IMR-90 (cell line): ENCODE measurements at regions not wholly inside any gene's neighbourhood (a gene's known extent, or its start where the extent isn't known, plus 50 kb on each side); places are given as distances from the start of the nearest gene placed in this dataset.
A peak's percentile ranks its signal among the peaks of the same experiment; 100 is the strongest.

Experiments
- ATAC-seq: fragments of 200-7000 bp; cut with Tn5 transposase; 2 replicates; pipeline ENCODE4 v1.9.1; 2020; ENCODE audit warnings: low read depth, mild to moderate bottlenecking, moderate library complexity
- BruUV-seq: library from RNA; stranded (reverse); fragments of 400-500 nt; replicated peaks from 2 replicates; lab custom pipeline; 2021; lab: Mats Ljungman, UMichigan
- CTCF ChIA-PET: fragments of 300-600 bp; formaldehyde crosslinking; extraction: SDS; loops from one replicate; lab custom pipeline; 2021; ENCODE audit warnings: antibody characterized with exemption; lab: Yijun Ruan, JAX
- POLR2A ChIA-PET: fragments of 300-600 bp; sonication (Branson Sonifier 250); formaldehyde crosslinking; loops from one replicate; lab custom pipeline; 2022; ENCODE audit warnings: antibody characterized with exemption; ENCODE audit not compliant: unreplicated experiment; lab: Charles Lee
- DNase-seq: peaks from one replicate; pipeline ENCODE4 v3.0.0; 2013
- H2AFZ ChIP-seq: replicated peaks from 2 replicates; pipeline ENCODE3; 2013; ENCODE audit warnings: low read length, mild to moderate bottlenecking; ENCODE audit not compliant: poor library complexity
- H2AK5ac ChIP-seq: 2 replicates; pipeline ENCODE4 v1.6.1; 2013; ENCODE audit warnings: low read depth, low read length, inconsistent platforms
- H2AK9ac ChIP-seq: replicated peaks from 2 replicates; pipeline ENCODE3; 2013; ENCODE audit warnings: mild to moderate bottlenecking, low read depth, low read length, moderate library complexity; ENCODE audit not compliant: poor library complexity
- H2BK120ac ChIP-seq: 2 replicates; pipeline ENCODE4 v1.6.1; 2013; ENCODE audit warnings: low read depth, low read length, inconsistent platforms
- H2BK15ac ChIP-seq: 3 replicates; pipeline ENCODE4 v1.6.1; 2013; ENCODE audit warnings: low read depth, low read length, inconsistent platforms
- H2BK20ac ChIP-seq: 2 replicates; pipeline ENCODE4 v1.6.1; 2013; ENCODE audit warnings: low read depth, mild to moderate bottlenecking, inconsistent platforms, low read length, moderate library complexity
- H2BK5ac ChIP-seq: 2 replicates; pipeline ENCODE4 v1.6.1; 2013; ENCODE audit warnings: mild to moderate bottlenecking, low read depth, low read length, inconsistent platforms; ENCODE audit not compliant: poor library complexity, severe bottlenecking
- H3K14ac ChIP-seq: replicated peaks from 2 replicates; pipeline ENCODE4 v1.6.1; 2013; ENCODE audit warnings: low read depth, low read length, inconsistent platforms
- H3K18ac ChIP-seq: 2 replicates; pipeline ENCODE4 v1.6.1; 2013; ENCODE audit warnings: low read depth, low read length, control low read depth
- H3K23ac ChIP-seq: 2 replicates; pipeline ENCODE4 v1.6.1; 2013; ENCODE audit warnings: low read depth, low read length, inconsistent platforms
- H3K27ac ChIP-seq: 2 replicates; pipeline ENCODE4 v1.5.1; 2013; ENCODE audit warnings: mild to moderate bottlenecking, control low read depth, low read length; ENCODE audit not compliant: insufficient read depth
- H3K27me3 ChIP-seq: 2 replicates; pipeline ENCODE4 v1.6.1; 2013; ENCODE audit warnings: low read length; ENCODE audit not compliant: control insufficient read depth, insufficient read depth
- H3K36me3 ChIP-seq: 2 replicates; pipeline ENCODE4 v1.6.1; 2013; ENCODE audit warnings: low read length, mixed read lengths; ENCODE audit not compliant: control insufficient read depth, insufficient read depth
- H3K4ac ChIP-seq: 2 replicates; pipeline ENCODE4 v1.6.1; 2013; ENCODE audit warnings: low read depth, low read length, inconsistent platforms
- H3K4me1 ChIP-seq: 2 replicates; pipeline ENCODE4 v1.6.1; 2013; ENCODE audit warnings: low read length, mixed read lengths; ENCODE audit not compliant: control insufficient read depth, insufficient read depth
- H3K4me2 ChIP-seq: 2 replicates; pipeline ENCODE4 v1.6.1; 2013; ENCODE audit warnings: low read depth, mild to moderate bottlenecking, control low read depth, low read length, moderate library complexity
- H3K4me3 ChIP-seq: 2 replicates; pipeline ENCODE4 v1.5.1; 2013; ENCODE audit warnings: low read depth, mild to moderate bottlenecking, control low read depth, low read length, moderate library complexity; ENCODE audit not compliant: insufficient read depth
- H3K56ac ChIP-seq: 2 replicates; pipeline ENCODE4 v1.6.1; 2013; ENCODE audit warnings: low read length, inconsistent platforms; ENCODE audit not compliant: insufficient read depth; ENCODE audit errors: extremely low read depth
- H3K79me1 ChIP-seq, 2 experiments: 2 replicates each; pipeline ENCODE4 v1.6.1; 2013; ENCODE audit warnings: low read length in 2 of 2, inconsistent platforms in 1 of 2, low read depth in 1 of 2
- H3K9ac ChIP-seq: 2 replicates; pipeline ENCODE4 v1.6.1; 2013; ENCODE audit warnings: low read depth, low read length, control low read depth
- H3K9me1 ChIP-seq: 2 replicates; pipeline ENCODE4 v1.6.1; 2013; ENCODE audit warnings: low read length, inconsistent platforms; ENCODE audit not compliant: insufficient read depth
- H3K9me3 ChIP-seq: 2 replicates; pipeline ENCODE4 v1.6.1; 2013; ENCODE audit warnings: low read length; ENCODE audit not compliant: control insufficient read depth, insufficient read depth
- H4K20me1 ChIP-seq: 2 replicates; pipeline ENCODE4 v1.6.1; 2013; ENCODE audit warnings: low read length, inconsistent platforms; ENCODE audit not compliant: insufficient read depth
- H4K5ac ChIP-seq: 2 replicates; pipeline ENCODE4 v1.6.1; 2013; ENCODE audit warnings: mild to moderate bottlenecking, low read depth, low read length, control low read depth
- H4K8ac ChIP-seq, 2 experiments: 2 replicates each; pipeline ENCODE4 v1.6.1; 2013; ENCODE audit warnings: low read depth in 2 of 2, low read length in 2 of 2, control low read depth in 1 of 2, inconsistent platforms in 1 of 2
- H4K91ac ChIP-seq: 2 replicates; pipeline ENCODE4 v1.6.1; 2013; ENCODE audit warnings: low read depth, low read length, inconsistent platforms; ENCODE audit not compliant: insufficient read depth
- MAZ ChIP-seq: IDR thresholded peaks from 2 replicates; pipeline ENCODE4 v1.6.1; 2012; ENCODE audit warnings: low read depth, mild to moderate bottlenecking, low read length, improper control_type of control experiment, moderate library complexity, borderline replicate concordance
- POLR2A ChIP-seq: IDR thresholded peaks from 2 replicates; pipeline ENCODE4 v1.6.1; 2012; ENCODE audit warnings: mild to moderate bottlenecking, low read depth, low read length
- RAD21 ChIP-seq: IDR thresholded peaks from 2 replicates; pipeline ENCODE4 v1.6.1; 2012; ENCODE audit warnings: low read length, improper control_type of control experiment
- SMC3 ChIP-seq: fragments of 150-350 bp; IDR thresholded peaks from 2 replicates; pipeline ENCODE4 v1.6.1; 2016; ENCODE audit warnings: low read depth, mild to moderate bottlenecking, antibody characterized with exemption, low read length, moderate library complexity
- WGBS, 2 experiments: methylation state at CpG; one replicate each; pipeline versions ENCODE4 v1.1.5 to v1.1.7; 2013; ENCODE audit warnings: missing lambda C conversion rate in 2 of 2; ENCODE audit not compliant: insufficient read length in 1 of 2; ENCODE audit errors: extremely low coverage in 2 of 2; 5-methylcytosine and 5-hydroxymethylcytosine counted together
- dilution Hi-C: fragments of 300-500 bp; cut with HindIII; formaldehyde crosslinking; loops from one replicate; pipeline ENCODE4 v1.14.3; 2018; ENCODE audit warnings: low sequenced_read_pairs; ENCODE audit not compliant: unreplicated experiment
- in situ Hi-C: fragments of 300-500 bp; cut with MboI; formaldehyde crosslinking; loops from 3 replicates; pipeline ENCODE4 v1.14.3; 2019; ENCODE audit warnings: low sequenced_read_pairs, inconsistent platforms, mixed read lengths
- intact Hi-C: fragments of 100-400 bp; cut with micrococcal nuclease; formaldehyde crosslinking; loops from 2 replicates; pipeline ENCODE4 v1.10.0; 2022
- TF ChIP-seq, protein P1 (sequence below): conservative IDR thresholded peaks from 2 replicates; pipeline ENCODE4 v1.5.1; 2012; ENCODE audit warnings: mild to moderate bottlenecking, low read depth, low read length, improper control_type of control experiment
- TF ChIP-seq, protein P2 (sequence below): fragments of 150-350 bp; IDR thresholded peaks from 2 replicates; pipeline ENCODE4 v1.6.1; 2017; ENCODE audit warnings: mild to moderate bottlenecking, antibody characterized with exemption, low read length, low read depth

DNA sequence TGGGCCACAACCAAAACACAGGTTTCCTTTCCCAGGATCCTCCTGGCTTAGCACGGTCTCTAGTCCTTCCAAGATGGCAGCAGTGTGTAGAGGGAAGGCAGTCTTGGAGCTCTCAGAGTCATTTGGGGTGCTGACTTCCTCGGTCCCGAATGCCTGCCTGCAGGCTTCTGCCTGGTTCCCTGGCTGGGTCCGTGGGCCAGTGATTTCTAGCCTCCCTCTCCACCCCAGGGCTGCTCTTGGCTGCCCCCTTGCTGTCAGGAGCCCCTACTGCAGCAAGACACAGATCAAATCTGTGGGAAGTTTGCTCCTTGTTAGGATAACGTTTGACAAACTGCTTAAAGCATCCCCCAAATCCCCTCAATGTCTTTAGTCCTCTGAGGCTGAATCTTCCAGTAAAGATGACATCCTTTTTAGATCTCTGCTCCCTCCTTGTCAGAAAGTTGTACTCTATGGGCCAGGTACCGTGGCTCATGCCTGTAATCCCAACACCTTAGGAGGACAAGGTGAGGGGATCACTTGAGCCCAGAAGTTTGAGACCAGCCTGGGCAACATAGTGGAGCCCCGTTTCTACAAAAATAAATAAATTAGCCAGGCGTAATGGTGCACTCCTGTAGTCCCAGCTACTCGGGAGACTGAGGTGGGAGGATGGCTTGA lies 272.5 kb downstream of the RRAGC start:
- no peak overlapping the region for H3K9ac ChIP-seq
- H2BK120ac ChIP-seq = no peak overlapping the region
- dilution Hi-C loops = no loop called here
- no peak overlapping the region for H4K91ac ChIP-seq
- H3K56ac ChIP-seq = no peak overlapping the region
- no peak overlapping the region for H2AK5ac ChIP-seq
- no peak overlapping the region for H2BK5ac ChIP-seq
- TF ChIP-seq, protein P1, sequence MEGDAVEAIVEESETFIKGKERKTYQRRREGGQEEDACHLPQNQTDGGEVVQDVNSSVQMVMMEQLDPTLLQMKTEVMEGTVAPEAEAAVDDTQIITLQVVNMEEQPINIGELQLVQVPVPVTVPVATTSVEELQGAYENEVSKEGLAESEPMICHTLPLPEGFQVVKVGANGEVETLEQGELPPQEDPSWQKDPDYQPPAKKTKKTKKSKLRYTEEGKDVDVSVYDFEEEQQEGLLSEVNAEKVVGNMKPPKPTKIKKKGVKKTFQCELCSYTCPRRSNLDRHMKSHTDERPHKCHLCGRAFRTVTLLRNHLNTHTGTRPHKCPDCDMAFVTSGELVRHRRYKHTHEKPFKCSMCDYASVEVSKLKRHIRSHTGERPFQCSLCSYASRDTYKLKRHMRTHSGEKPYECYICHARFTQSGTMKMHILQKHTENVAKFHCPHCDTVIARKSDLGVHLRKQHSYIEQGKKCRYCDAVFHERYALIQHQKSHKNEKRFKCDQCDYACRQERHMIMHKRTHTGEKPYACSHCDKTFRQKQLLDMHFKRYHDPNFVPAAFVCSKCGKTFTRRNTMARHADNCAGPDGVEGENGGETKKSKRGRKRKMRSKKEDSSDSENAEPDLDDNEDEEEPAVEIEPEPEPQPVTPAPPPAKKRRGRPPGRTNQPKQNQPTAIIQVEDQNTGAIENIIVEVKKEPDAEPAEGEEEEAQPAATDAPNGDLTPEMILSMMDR = peak; percentile 62
- TF ChIP-seq SMC3 = peak; percentile 46
- TF ChIP-seq, protein P2, sequence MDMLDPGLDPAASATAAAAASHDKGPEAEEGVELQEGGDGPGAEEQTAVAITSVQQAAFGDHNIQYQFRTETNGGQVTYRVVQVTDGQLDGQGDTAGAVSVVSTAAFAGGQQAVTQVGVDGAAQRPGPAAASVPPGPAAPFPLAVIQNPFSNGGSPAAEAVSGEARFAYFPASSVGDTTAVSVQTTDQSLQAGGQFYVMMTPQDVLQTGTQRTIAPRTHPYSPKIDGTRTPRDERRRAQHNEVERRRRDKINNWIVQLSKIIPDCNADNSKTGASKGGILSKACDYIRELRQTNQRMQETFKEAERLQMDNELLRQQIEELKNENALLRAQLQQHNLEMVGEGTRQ = no peak
- no peak for TF ChIP-seq POLR2A
- no peak for TF ChIP-seq MAZ
- peak; percentile 61 for TF ChIP-seq RAD21
- no peak overlapping the region for H3K4me2 ChIP-seq
- no peak overlapping the region for H3K4me3 ChIP-seq
- WGBS, 2 experiments = no CpG with 5 or more reads among the region's 9 CpGs
- BruUV-seq = no TSS peak
- H4K20me1 ChIP-seq = no peaks in the 10 kb centered on the region
- H4K8ac ChIP-seq = no peak overlapping the region
- no peak overlapping the region for H2BK15ac ChIP-seq
- no peak overlapping the region for H2BK20ac ChIP-seq
- no peaks in the 10 kb centered on the region for H3K27me3 ChIP-seq
- H2AK9ac ChIP-seq = peak overlapping the region; percentile 24
- H3K14ac ChIP-seq = no peak overlapping the region
- no peaks in the 10 kb centered on the region for H3K79me1 ChIP-seq
- ChIA-PET CTCF (interaction anchor here (0.8 to 0.9 kb wide), 2 partner anchors 10 to 301 kb away, joined by 3 to 4 read pairs; no protein-coding TSS in a partner anchor), POLR2A (no interaction called here)
- H2AFZ ChIP-seq = peak overlapping the region; percentile 32
- H3K27ac ChIP-seq = no peak overlapping the region
- in situ Hi-C loops = no loop called here
- H3K18ac ChIP-seq = no peak overlapping the region
- no peaks in the 10 kb centered on the region for H3K4me1 ChIP-seq
- intact Hi-C loops = loop anchor here (2.0 kb wide), 1 partner anchor 560 kb away; no protein-coding TSS in a partner anchor
- no peak overlapping the region for H3K4ac ChIP-seq
- DNase-seq (no peak), ATAC-seq (peak; percentile 87)
- no peak overlapping the region for H3K23ac ChIP-seq
- H3K9me1 ChIP-seq = no peaks in the 10 kb centered on the region
- no peaks in the 10 kb centered on the region for H3K36me3 ChIP-seq
- no peaks in the 10 kb centered on the region for H3K9me3 ChIP-seq
- H4K5ac ChIP-seq = no peak overlapping the region
